ENCODE measurements at regions not wholly inside any gene's neighbourhood (a gene's known extent, or its start where the extent isn't known, plus 50 kb on each side); places are given as distances from the start of the nearest gene placed in this dataset.
"Not testable (repeated sequence)": the region's sequence is repeated elsewhere in the genome, so short reads cannot be mapped to it uniquely, and the experiment has no call there.

DNA sequence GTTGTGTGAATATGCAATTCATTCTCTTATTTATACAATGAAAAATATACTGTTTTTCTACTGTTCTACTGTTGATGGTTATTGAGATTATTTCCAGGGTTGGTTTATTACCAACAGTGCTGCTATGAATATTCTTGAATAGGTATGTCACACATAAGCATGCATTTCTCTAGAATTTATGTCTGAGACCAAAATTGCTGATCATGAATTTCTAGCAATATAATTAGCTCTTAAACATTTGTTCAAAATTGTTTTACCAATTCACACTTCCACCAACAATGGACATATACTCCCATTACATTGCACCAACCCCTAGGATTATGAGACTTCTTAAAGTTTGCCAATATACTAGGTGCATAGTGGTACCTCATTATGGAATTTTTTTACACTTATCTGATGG, 164.1 kb upstream of the KCNQ5 start:
- Histone ChIP-seq H3K9ac (ENCODE audit: insufficient read length, low read depth) (no peak overlapping the region), H3K27me3 (ENCODE audit: insufficient read depth, insufficient read length) (no peaks in the 10 kb centered on the region), H3K4me1 (ENCODE audit: insufficient read depth, insufficient read length) (no peaks in the 10 kb centered on the region), H3K9me3 (ENCODE audit: insufficient read depth, low read length) (no peaks in the 10 kb centered on the region), H3K36me3 (ENCODE audit: insufficient read depth, insufficient read length, low read length) (no peaks in the 10 kb centered on the region), H3K4me3 (ENCODE audit: insufficient read length, low read depth) (no peak overlapping the region)
- no peak for TF ChIP-seq YY1 (IDR thresholded peaks at IDR 0.05; ENCODE audit: insufficient read depth, insufficient read length)
- no peak for TF ChIP-seq SUZ12 (IDR thresholded peaks at IDR 0.05; ENCODE audit: extremely low read depth, insufficient read depth, insufficient read length)
- TF ChIP-seq ZNF274 (IDR thresholded peaks at IDR 0.05; ENCODE audit: low read depth, low read length) = no peak
- DNase-seq (ENCODE audit: low read depth, low spot score) = no peak

DNA sequence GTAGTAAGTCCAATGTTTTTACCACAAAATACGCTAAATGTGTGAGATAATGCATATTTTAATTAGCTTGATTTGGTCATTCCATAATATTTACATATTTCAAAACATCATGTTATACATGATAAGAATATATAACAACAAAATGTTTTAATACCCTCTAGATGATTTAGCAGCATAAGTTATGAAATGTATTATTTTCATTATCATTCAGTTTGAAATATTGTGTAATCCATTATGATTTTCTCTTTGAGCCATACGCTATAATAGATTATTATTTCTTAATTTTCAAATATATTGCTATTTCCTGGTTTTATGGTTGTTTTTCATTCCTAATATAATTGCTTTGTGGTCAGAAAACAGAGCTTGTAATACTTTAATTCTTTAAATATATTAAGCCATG, 163.3 kb upstream of the KCNQ5 start:
- H3K27me3 ChIP-seq (ENCODE audit: insufficient read depth, insufficient read length) = no peaks in the 10 kb centered on the region
- DNase-seq (ENCODE audit: low read depth, low spot score) = no peak
- TF ChIP-seq ZNF274 (IDR thresholded peaks at IDR 0.05; ENCODE audit: low read depth, low read length) = no peak
- TF ChIP-seq SUZ12 (IDR thresholded peaks at IDR 0.05; ENCODE audit: extremely low read depth, insufficient read depth, insufficient read length) = no peak
- no peak for TF ChIP-seq YY1 (IDR thresholded peaks at IDR 0.05; ENCODE audit: insufficient read depth, insufficient read length)
- H3K4me3 ChIP-seq (ENCODE audit: insufficient read length, low read depth) = no peak overlapping the region
- no peak overlapping the region for H3K9ac ChIP-seq (ENCODE audit: insufficient read length, low read depth)
- no peaks in the 10 kb centered on the region for H3K36me3 ChIP-seq (ENCODE audit: insufficient read depth, insufficient read length, low read length)
- H3K9me3 ChIP-seq (ENCODE audit: insufficient read depth, low read length) = no peaks in the 10 kb centered on the region
- H3K4me1 ChIP-seq (ENCODE audit: insufficient read depth, insufficient read length) = no peaks in the 10 kb centered on the region

DNA sequence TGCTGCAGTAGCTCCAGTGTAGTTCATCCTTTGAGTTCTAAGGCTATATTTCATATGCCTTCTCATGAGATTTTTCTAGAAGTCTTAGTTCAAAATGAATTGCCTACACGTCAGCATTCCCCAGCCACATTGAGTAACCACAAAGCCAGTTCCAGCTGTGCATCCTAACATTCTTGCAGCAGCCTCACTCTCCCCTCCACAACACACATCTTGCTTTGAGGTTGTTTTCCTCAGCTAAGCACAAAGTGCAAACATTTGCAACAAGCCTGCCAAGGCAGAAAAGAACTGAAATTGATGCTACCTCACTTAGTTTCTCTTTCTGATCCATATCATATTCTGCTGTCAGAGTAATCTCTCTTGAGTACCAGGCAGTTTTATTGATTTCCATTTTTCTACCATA, 160.7 kb upstream of the KCNQ5 start:
- H3K9me3 ChIP-seq (ENCODE audit: insufficient read depth, low read length) = no peaks in the 10 kb centered on the region
- no peak for TF ChIP-seq SUZ12 (IDR thresholded peaks at IDR 0.05; ENCODE audit: extremely low read depth, insufficient read depth, insufficient read length)
- no peak for TF ChIP-seq YY1 (IDR thresholded peaks at IDR 0.05; ENCODE audit: insufficient read depth, insufficient read length)
- no peak for TF ChIP-seq ZNF274 (IDR thresholded peaks at IDR 0.05; ENCODE audit: low read depth, low read length)

DNA sequence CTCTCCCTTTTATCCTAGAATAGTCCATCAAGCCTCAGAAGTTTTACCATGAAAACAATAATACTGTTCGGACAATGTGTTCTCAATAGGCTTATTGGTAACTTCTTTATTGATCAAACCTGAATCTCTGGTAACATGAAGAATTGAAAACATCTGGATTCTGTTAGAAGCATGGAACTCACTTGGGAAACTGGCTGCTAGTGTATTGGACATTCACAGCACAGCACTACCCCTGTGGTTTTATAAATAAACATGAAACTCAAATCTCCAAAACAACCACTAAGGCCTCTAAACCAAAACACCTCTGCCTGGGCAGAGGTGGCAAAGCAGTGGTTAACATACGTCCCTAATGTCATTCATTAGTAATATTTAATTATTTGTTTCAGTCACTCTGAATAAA, 157.6 kb upstream of the KCNQ5 start:
- Histone ChIP-seq H3K4me1 (ENCODE audit: insufficient read depth, insufficient read length) (no peaks in the 10 kb centered on the region), H3K27me3 (ENCODE audit: insufficient read depth, insufficient read length) (no peaks in the 10 kb centered on the region), H3K9me3 (ENCODE audit: insufficient read depth, low read length) (peaks cover 4% of the 10 kb centered on the region; the same call in 1 of the 2 replicates), H3K9ac (ENCODE audit: insufficient read length, low read depth) (no peak overlapping the region), H3K36me3 (ENCODE audit: insufficient read depth, insufficient read length, low read length) (no peaks in the 10 kb centered on the region), H3K4me3 (ENCODE audit: insufficient read length, low read depth) (no peak overlapping the region)
- DNase-seq (ENCODE audit: low read depth, low spot score) = no peak
- TF ChIP-seq SUZ12 (IDR thresholded peaks at IDR 0.05; ENCODE audit: extremely low read depth, insufficient read depth, insufficient read length) (no peak), YY1 (IDR thresholded peaks at IDR 0.05; ENCODE audit: insufficient read depth, insufficient read length) (no peak), ZNF274 (IDR thresholded peaks at IDR 0.05; ENCODE audit: low read depth, low read length) (no peak)

More for the DNA sequence above, 160.7 kb upstream of the KCNQ5 start:
- no peak overlapping the region for H3K4me3 ChIP-seq (ENCODE audit: insufficient read length, low read depth)
- DNase-seq (ENCODE audit: low read depth, low spot score) = no peak
- H3K9ac ChIP-seq (ENCODE audit: insufficient read length, low read depth) = no peak overlapping the region
- no peaks in the 10 kb centered on the region for H3K36me3 ChIP-seq (ENCODE audit: insufficient read depth, insufficient read length, low read length)
- no peaks in the 10 kb centered on the region for H3K4me1 ChIP-seq (ENCODE audit: insufficient read depth, insufficient read length)
- H3K27me3 ChIP-seq (ENCODE audit: insufficient read depth, insufficient read length) = no peaks in the 10 kb centered on the region

DNA sequence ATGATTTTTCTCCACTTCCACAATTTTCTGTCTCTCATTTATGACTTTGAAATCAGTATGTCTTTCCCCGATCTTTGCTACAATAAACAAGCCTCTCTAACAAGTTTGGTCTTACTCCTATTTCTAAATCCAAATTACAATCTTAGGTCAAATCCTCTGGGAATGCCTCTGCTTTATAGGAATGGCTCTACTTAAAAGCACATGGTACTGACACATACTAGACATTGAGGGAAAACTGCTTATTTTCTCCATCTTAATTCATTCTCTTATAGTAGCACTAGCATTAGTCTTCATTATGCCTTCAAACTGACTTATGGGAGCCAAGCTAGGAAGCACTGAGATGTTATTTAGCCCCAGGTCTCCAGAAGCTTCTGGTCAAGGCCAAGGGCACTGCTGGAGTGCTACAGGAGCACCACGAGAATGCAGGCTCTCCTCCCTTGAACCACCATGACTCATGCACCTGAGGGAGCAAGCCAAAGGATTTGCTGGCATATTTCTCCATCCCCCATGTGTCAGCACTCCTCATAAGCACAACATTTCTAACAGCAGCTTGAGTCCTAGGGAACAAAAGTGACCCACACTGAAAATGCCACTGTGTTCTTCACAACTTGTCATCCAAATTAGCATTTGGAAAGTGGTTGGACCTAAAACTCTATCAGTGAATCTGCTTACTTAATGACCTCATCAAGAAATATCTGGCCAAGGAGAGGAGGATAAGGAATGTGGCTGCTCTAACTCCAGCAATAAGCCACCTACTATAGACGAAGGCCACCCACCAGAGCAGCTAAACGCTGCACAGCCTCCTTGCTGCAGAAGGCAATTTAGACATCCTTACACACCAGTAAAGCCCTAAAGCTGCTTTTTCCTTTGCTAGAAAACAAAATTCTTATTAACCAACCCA, 156.8 kb upstream of the KCNQ5 start:
- no peaks in the 10 kb centered on the region for H3K27me3 ChIP-seq (ENCODE audit: insufficient read depth, insufficient read length)
- H3K36me3 ChIP-seq (ENCODE audit: insufficient read depth, insufficient read length, low read length) = no peaks in the 10 kb centered on the region
- DNase-seq (ENCODE audit: low read depth, low spot score) = no peak
- H3K4me1 ChIP-seq (ENCODE audit: insufficient read depth, insufficient read length) = no peaks in the 10 kb centered on the region
- H3K9ac ChIP-seq (ENCODE audit: insufficient read length, low read depth) = no peak overlapping the region
- TF ChIP-seq SUZ12 (IDR thresholded peaks at IDR 0.05; ENCODE audit: extremely low read depth, insufficient read depth, insufficient read length) (no peak), ZNF274 (IDR thresholded peaks at IDR 0.05; ENCODE audit: low read depth, low read length) (no peak), YY1 (IDR thresholded peaks at IDR 0.05; ENCODE audit: insufficient read depth, insufficient read length) (no peak)
- peaks cover 5% of the 10 kb centered on the region; the same call in 1 of the 2 replicates for H3K9me3 ChIP-seq (ENCODE audit: insufficient read depth, low read length)
- H3K4me3 ChIP-seq (ENCODE audit: insufficient read length, low read depth) = no peak overlapping the region

DNA sequence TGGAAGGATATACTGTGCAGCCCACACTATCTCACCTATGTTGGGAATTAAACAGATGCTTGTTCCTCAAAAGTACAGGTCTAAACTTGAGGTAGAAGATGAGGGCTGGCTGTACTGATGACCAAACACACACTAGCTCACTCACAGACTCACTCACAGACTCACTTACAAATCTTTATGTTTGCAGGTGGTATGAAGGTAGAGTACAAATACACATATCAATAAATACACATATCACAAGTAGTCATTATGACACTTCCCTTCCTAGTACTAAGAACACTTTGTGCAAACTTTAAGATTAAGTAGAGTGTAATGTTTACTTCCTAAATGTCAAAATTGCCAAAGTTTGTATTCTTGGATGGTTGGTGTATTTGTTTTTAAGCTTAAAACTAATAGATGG, 155.4 kb upstream of the KCNQ5 start:
- DNase-seq (ENCODE audit: low read depth, low spot score) = no peak
- Histone ChIP-seq H3K9ac (ENCODE audit: insufficient read length, low read depth) (no peak overlapping the region), H3K4me3 (ENCODE audit: insufficient read length, low read depth) (no peak overlapping the region), H3K9me3 (ENCODE audit: insufficient read depth, low read length) (peaks cover 5% of the 10 kb centered on the region; the same call in 1 of the 2 replicates), H3K36me3 (ENCODE audit: insufficient read depth, insufficient read length, low read length) (no peaks in the 10 kb centered on the region), H3K4me1 (ENCODE audit: insufficient read depth, insufficient read length) (no peaks in the 10 kb centered on the region), H3K27me3 (ENCODE audit: insufficient read depth, insufficient read length) (no peaks in the 10 kb centered on the region)
- TF ChIP-seq SUZ12 (IDR thresholded peaks at IDR 0.05; ENCODE audit: extremely low read depth, insufficient read depth, insufficient read length) = no peak
- no peak for TF ChIP-seq YY1 (IDR thresholded peaks at IDR 0.05; ENCODE audit: insufficient read depth, insufficient read length)
- no peak for TF ChIP-seq ZNF274 (IDR thresholded peaks at IDR 0.05; ENCODE audit: low read depth, low read length)

DNA sequence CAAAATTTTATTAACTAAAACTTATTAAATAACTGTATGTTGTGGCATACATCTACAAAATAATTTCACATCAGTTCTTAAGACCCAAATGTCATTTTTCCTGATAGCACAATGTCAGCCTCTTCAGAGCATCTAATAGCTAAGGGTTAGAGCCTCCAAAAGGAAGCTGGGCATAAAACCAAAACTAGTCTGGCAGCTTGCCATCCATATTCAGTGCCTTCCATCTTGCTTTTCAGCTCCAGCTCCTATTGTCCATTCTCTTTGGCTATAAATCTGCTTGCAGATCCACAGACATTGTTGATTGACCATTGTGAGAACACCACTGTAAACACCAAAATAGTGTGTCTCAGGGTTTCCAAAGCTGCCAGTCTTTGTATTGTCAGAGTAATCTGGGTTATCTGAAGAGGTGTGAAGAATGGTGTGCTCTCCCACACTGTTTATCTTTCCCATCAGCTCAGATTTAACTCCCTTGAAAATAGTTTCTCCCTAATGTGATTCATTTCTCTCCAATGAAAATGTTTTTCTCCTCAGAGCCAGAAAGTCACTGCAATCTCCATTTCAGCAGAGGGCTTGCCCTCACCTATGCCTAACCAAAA, 154.8 kb upstream of the KCNQ5 start:
- no peak for TF ChIP-seq YY1 (IDR thresholded peaks at IDR 0.05; ENCODE audit: insufficient read depth, insufficient read length)
- TF ChIP-seq ZNF274 (IDR thresholded peaks at IDR 0.05; ENCODE audit: low read depth, low read length) = no peak
- TF ChIP-seq SUZ12 (IDR thresholded peaks at IDR 0.05; ENCODE audit: extremely low read depth, insufficient read depth, insufficient read length) = no peak
- H3K36me3 ChIP-seq (ENCODE audit: insufficient read depth, insufficient read length, low read length) = no peaks in the 10 kb centered on the region
- H3K9me3 ChIP-seq (ENCODE audit: insufficient read depth, low read length) = peaks cover 5% of the 10 kb centered on the region; the same call in 1 of the 2 replicates
- H3K27me3 ChIP-seq (ENCODE audit: insufficient read depth, insufficient read length) = no peaks in the 10 kb centered on the region
- H3K4me3 ChIP-seq (ENCODE audit: insufficient read length, low read depth) = no peak overlapping the region
- no peaks in the 10 kb centered on the region for H3K4me1 ChIP-seq (ENCODE audit: insufficient read depth, insufficient read length)
- DNase-seq (ENCODE audit: low read depth, low spot score) = no peak
- no peak overlapping the region for H3K9ac ChIP-seq (ENCODE audit: insufficient read length, low read depth)

DNA sequence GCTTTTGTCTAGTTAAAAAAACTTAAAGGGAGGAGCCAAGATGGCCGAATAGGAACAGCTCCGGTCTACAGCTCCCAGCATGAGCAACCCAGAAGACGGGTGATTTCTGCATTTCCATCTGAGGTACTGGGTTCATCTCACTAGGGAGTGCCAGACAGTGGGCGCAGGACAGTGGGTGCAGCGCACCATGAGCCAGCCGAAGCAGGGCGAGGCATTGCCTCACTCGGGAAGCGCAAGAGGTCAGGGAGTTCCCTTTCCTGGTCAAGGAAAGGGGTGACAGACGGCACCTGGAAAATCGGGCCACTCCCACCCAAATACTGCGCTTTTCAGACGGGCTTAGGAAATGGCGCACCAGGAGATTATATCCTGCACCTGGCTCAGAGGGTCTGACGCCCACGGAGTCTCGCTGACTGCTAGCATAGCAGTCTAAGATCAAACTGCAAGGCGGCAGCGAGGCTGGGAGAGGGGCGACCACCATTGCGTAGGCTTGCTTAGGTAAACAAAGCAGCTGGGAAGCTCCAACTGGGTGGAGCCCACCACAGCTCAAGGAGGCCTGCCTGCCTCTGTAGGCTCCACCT, 152.4 kb upstream of the KCNQ5 start:
- H3K9me3 ChIP-seq (ENCODE audit: insufficient read depth, low read length); DNase-seq (ENCODE audit: low read depth, low spot score); H3K4me3 ChIP-seq (ENCODE audit: insufficient read length, low read depth); H3K4me1 ChIP-seq (ENCODE audit: insufficient read depth, insufficient read length); H3K36me3 ChIP-seq (ENCODE audit: insufficient read depth, insufficient read length, low read length); H3K27me3 ChIP-seq (ENCODE audit: insufficient read depth, insufficient read length); H3K9ac ChIP-seq (ENCODE audit: insufficient read length, low read depth): not testable (repeated sequence)
